ENCODE measurements at regions not wholly inside any gene's neighbourhood (a gene's known extent, or its start where the extent isn't known, plus 50 kb on each side); places are given as distances from the start of the nearest gene placed in this dataset.

- TF ChIP-seq EZH2 (IDR thresholded peaks at IDR 0.05), result no peak
- TF ChIP-seq POLR2AphosphoS5 (IDR thresholded peaks at IDR 0.05; ENCODE audit: borderline replicate concordance, low read depth, low read length), result no peak
Measured at GRCh38 chr12:124648710-124649384, 81.4 kb upstream of the NCOR2 start.

Data from SK-N-MC (cell line).